OCI-LY1 (cell line): ENCODE measurements at regions not wholly inside any gene's neighbourhood (a gene's known extent, or its start where the extent isn't known, plus 50 kb on each side); places are given as distances from the start of the nearest gene placed in this dataset.
"Not testable (repeated sequence)": the region's sequence is repeated elsewhere in the genome, so short reads cannot be mapped to it uniquely, and the experiment has no call there.

Experiments
- EZH2 ChIP-seq: fragments of 200-600 bp; sonication (generic), shearing (Covaris generic); IDR thresholded peaks from 2 replicates; pipeline ENCODE4 v1.8.0; 2017; ENCODE audit warnings: borderline replicate concordance, mixed run types, mild to moderate bottlenecking, antibody characterized with exemption, low read length, moderate library complexity, mixed read lengths
- TF ChIP-seq, protein P1 (sequence below): fragments of 200-600 bp; sonication (generic), shearing (Covaris generic); IDR thresholded peaks from 2 replicates; pipeline ENCODE4 v1.5.1; 2017; ENCODE audit warnings: mild to moderate bottlenecking, antibody characterized with exemption, low read length, moderate library complexity, mixed read lengths

DNA sequence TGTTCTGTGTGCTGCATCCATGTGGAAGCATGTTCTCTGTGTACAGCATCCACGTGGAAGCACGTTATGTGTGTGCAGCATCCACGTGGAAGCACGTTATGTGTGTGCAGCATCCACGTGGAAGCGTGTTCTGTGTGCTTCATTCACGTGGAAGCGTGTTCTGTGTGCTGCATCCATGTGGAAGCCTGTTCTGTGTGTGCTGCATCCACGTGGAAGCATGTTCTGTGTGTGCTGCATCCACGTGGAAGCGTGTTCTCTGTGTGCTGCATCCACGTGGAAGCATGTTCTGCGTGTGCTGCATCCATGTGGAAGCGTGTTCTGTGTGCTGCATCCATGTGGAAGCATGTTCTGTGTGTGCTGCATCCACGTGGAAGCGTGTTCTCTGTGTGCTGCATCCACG lies 236.8 kb downstream of the VAPA start:
- TF ChIP-seq, protein P1, sequence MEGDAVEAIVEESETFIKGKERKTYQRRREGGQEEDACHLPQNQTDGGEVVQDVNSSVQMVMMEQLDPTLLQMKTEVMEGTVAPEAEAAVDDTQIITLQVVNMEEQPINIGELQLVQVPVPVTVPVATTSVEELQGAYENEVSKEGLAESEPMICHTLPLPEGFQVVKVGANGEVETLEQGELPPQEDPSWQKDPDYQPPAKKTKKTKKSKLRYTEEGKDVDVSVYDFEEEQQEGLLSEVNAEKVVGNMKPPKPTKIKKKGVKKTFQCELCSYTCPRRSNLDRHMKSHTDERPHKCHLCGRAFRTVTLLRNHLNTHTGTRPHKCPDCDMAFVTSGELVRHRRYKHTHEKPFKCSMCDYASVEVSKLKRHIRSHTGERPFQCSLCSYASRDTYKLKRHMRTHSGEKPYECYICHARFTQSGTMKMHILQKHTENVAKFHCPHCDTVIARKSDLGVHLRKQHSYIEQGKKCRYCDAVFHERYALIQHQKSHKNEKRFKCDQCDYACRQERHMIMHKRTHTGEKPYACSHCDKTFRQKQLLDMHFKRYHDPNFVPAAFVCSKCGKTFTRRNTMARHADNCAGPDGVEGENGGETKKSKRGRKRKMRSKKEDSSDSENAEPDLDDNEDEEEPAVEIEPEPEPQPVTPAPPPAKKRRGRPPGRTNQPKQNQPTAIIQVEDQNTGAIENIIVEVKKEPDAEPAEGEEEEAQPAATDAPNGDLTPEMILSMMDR: not testable (repeated sequence)
- TF ChIP-seq EZH2: not testable (repeated sequence)
